Brain microvascular endothelial cell (primary cell): ENCODE measurements at regions not wholly inside any gene's neighbourhood (a gene's known extent, or its start where the extent isn't known, plus 50 kb on each side); places are given as distances from the start of the nearest gene placed in this dataset.

Experiments used
- DNase-seq: peaks from one replicate; pipeline ENCODE4 v3.0.0-alpha.2; 2020
- H3K27ac ChIP-seq: fragments of 250-450 bp; sonication (Bioruptor Pico); 2 replicates; pipeline ENCODE4 v1.5.1; 2020; ENCODE audit warnings: mild to moderate bottlenecking, moderate library complexity
- H3K27me3 ChIP-seq: fragments of 250-450 bp; sonication (Bioruptor Pico); replicated peaks from 2 replicates; pipeline ENCODE4 v1.5.1; 2020; ENCODE audit warnings: mild to moderate bottlenecking
- H3K36me3 ChIP-seq: fragments of 250-450 bp; sonication (Bioruptor Pico); replicated peaks from 2 replicates; pipeline ENCODE4 v1.5.1; 2020; ENCODE audit warnings: mild to moderate bottlenecking
- H3K4me3 ChIP-seq: 2 replicates; pipeline ENCODE4 v1.5.1; 2011; ENCODE audit warnings: low read depth, mild to moderate bottlenecking, control low read depth, low read length, moderate library complexity
- in situ Hi-C: cut with HindIII; loops from 2 replicates; pipeline ENCODE4 v1.10.0; 2017; ENCODE audit warnings: low sequenced_read_pairs, low pct_ligation_motif_present
- TF ChIP-seq, protein P1 (sequence below): IDR thresholded peaks from 2 replicates; pipeline ENCODE4 v1.5.1; 2011; ENCODE audit warnings: low read depth, mild to moderate bottlenecking, moderate library complexity, low read length, control low read depth, inconsistent platforms; ENCODE audit errors: missing control alignments

DNA sequence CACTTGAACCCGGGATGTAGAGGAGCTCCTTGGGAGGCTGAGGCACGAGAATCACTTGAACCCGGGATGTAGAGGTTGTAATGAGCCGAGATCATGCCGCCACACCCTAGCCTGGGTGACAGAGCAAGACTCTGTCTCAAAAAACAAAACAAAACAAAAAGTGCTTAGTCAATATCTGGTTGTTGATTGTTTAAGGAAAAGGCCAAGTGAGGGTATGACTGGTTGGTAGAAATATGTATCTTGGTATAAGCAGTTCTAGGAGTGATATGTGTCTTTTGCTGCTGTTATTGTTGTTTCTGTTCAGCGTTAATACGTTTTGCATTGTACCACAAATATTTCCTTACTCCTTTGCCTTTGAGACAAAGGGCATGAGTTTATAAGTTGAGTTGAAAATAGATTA lies 210.7 kb upstream of the DMRT1 start:
- in situ Hi-C loops = no loop called here
- TF ChIP-seq, protein P1, sequence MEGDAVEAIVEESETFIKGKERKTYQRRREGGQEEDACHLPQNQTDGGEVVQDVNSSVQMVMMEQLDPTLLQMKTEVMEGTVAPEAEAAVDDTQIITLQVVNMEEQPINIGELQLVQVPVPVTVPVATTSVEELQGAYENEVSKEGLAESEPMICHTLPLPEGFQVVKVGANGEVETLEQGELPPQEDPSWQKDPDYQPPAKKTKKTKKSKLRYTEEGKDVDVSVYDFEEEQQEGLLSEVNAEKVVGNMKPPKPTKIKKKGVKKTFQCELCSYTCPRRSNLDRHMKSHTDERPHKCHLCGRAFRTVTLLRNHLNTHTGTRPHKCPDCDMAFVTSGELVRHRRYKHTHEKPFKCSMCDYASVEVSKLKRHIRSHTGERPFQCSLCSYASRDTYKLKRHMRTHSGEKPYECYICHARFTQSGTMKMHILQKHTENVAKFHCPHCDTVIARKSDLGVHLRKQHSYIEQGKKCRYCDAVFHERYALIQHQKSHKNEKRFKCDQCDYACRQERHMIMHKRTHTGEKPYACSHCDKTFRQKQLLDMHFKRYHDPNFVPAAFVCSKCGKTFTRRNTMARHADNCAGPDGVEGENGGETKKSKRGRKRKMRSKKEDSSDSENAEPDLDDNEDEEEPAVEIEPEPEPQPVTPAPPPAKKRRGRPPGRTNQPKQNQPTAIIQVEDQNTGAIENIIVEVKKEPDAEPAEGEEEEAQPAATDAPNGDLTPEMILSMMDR = no peak

GRCh38 chr9:631596-631995 lies 209.9 kb upstream of the DMRT1 start:
- Histone ChIP-seq H3K36me3 (no peaks in the 10 kb centered on the region), H3K4me3 (no peak overlapping the region), H3K27me3 (no peaks in the 10 kb centered on the region), H3K27ac (no peak overlapping the region)
- DNase-seq = no peak
- TF ChIP-seq, protein P1 = no peak
- in situ Hi-C loops = no loop called here

More for the DNA sequence above, 210.7 kb upstream of the DMRT1 start:
- H3K36me3 ChIP-seq = no peaks in the 10 kb centered on the region
- no peak overlapping the region for H3K4me3 ChIP-seq
- no peaks in the 10 kb centered on the region for H3K27me3 ChIP-seq
- H3K27ac ChIP-seq = no peak overlapping the region
- no peak for DNase-seq

GRCh38 chr9:633461-633860 lies 208.0 kb upstream of the DMRT1 start:
- Histone ChIP-seq H3K27me3 (no peaks in the 10 kb centered on the region), H3K36me3 (no peaks in the 10 kb centered on the region), H3K4me3 (no peak overlapping the region), H3K27ac (no peak overlapping the region)
- in situ Hi-C loops = no loop called here
- DNase-seq = no peak
- TF ChIP-seq, protein P1 = no peak

GRCh38 chr9:636931-637591 lies 204.4 kb upstream of the DMRT1 start:
- Histone ChIP-seq H3K27me3 (no peaks in the 10 kb centered on the region), H3K27ac (no peak overlapping the region), H3K4me3 (no peak overlapping the region), H3K36me3 (no peaks in the 10 kb centered on the region)
- in situ Hi-C loops = no loop called here
- no peak for DNase-seq
- TF ChIP-seq, protein P1 = no peak

- Histone ChIP-seq H3K27ac (no peak overlapping the region), H3K36me3 (no peaks in the 10 kb centered on the region), H3K4me3 (no peak overlapping the region), H3K27me3 (no peaks in the 10 kb centered on the region)
- no peak for DNase-seq
- TF ChIP-seq, protein P1 = no peak
- in situ Hi-C loops = no loop called here
Measured at GRCh38 chr9:638152-638551, 203.3 kb upstream of the DMRT1 start.

- no peak for DNase-seq
- TF ChIP-seq, protein P1 = no peak
- H3K4me3 ChIP-seq = no peak overlapping the region
- H3K27ac ChIP-seq = no peak overlapping the region
- H3K27me3 ChIP-seq = no peaks in the 10 kb centered on the region
- in situ Hi-C loops = no loop called here
- H3K36me3 ChIP-seq = no peaks in the 10 kb centered on the region
Measured at GRCh38 chr9:642014-642413, 199.5 kb upstream of the DMRT1 start.
